Kidney epithelial cell (primary cell): ENCODE measurements at regions not wholly inside any gene's neighbourhood (a gene's known extent, or its start where the extent isn't known, plus 50 kb on each side); places are given as distances from the start of the nearest gene placed in this dataset.
"Not testable (repeated sequence)": the region's sequence is repeated elsewhere in the genome, so short reads cannot be mapped to it uniquely, and the experiment has no call there.

Experiments
- DNase-seq: peaks from one replicate; pipeline ENCODE4 v3.0.0-alpha.2; 2010; ENCODE audit warnings: low read depth
- H3K27me3 ChIP-seq: 2 replicates; pipeline ENCODE4 v1.6.0; 2011; ENCODE audit warnings: low read length; ENCODE audit not compliant: control insufficient read depth, insufficient read depth
- H3K36me3 ChIP-seq: 2 replicates; pipeline ENCODE4 v1.5.1; 2011; ENCODE audit warnings: low read length; ENCODE audit not compliant: control insufficient read depth, insufficient read depth
- H3K4me3 ChIP-seq: 2 replicates; pipeline ENCODE4 v1.5.1; 2011; ENCODE audit warnings: low read depth, mild to moderate bottlenecking, control low read depth, low read length
- TF ChIP-seq, protein P1 (sequence below): IDR thresholded peaks from 2 replicates; pipeline ENCODE4 v1.5.1; 2011; ENCODE audit warnings: mild to moderate bottlenecking, moderate library complexity, low read length, control low read depth, inconsistent platforms; ENCODE audit not compliant: insufficient read depth, poor library complexity, severe bottlenecking

DNA sequence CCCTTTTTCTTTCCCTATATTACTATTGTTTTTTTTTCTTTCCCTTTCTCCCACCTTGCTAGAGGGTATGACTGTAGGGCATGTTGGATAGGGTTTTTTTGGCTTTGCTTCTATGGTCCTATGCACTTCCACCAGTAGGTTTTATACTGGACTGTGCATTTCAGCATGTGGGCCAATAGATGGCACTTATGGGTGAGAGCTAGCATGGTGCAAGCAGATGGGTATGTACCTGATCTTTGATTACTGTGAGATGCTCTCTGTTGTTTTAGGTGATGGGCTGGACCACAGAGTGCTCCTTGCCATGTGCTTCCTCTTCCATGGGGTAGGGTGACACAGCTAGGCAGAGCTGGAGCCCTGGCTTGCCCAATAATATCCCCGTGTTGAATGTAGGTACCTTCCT is 128.5 kb upstream of the CHD6 start:
- Histone ChIP-seq H3K27me3 (no peaks in the 10 kb centered on the region), H3K4me3 (no peak overlapping the region), H3K36me3 (no peaks in the 10 kb centered on the region)
- TF ChIP-seq, protein P1, sequence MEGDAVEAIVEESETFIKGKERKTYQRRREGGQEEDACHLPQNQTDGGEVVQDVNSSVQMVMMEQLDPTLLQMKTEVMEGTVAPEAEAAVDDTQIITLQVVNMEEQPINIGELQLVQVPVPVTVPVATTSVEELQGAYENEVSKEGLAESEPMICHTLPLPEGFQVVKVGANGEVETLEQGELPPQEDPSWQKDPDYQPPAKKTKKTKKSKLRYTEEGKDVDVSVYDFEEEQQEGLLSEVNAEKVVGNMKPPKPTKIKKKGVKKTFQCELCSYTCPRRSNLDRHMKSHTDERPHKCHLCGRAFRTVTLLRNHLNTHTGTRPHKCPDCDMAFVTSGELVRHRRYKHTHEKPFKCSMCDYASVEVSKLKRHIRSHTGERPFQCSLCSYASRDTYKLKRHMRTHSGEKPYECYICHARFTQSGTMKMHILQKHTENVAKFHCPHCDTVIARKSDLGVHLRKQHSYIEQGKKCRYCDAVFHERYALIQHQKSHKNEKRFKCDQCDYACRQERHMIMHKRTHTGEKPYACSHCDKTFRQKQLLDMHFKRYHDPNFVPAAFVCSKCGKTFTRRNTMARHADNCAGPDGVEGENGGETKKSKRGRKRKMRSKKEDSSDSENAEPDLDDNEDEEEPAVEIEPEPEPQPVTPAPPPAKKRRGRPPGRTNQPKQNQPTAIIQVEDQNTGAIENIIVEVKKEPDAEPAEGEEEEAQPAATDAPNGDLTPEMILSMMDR = no peak
- no peak for DNase-seq

DNA sequence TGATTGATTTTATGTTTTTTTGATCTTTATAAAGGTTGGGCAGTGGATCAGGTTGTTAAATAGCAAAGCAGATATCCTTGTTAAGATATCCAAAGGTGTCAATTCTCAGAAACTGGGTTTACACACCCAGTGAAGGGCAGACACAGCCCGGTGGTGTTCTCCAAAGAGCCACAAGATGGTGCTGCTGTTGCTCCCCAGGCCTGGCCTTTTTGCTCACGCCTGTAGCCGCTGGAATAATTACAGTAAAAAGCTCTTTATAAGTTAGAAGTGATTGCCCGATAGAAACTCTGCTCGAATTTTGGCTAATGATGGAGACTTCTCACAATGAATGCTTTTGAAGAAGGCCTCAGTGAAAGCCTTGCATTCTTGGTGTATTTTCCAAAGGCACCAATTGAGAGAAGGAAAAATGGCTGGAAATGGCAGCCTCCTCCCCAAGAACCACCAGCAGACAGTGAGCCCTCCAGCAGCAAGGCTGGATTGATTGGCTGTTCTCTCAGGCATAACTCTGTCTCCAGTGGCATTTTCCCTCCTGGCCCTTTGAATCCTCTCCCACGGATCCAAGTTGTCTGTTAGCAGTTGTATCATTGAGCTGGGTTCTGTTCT is 120.5 kb upstream of the CHD6 start:
- DNase-seq = no peak
- H3K27me3 ChIP-seq = no peaks in the 10 kb centered on the region
- no peak overlapping the region for H3K4me3 ChIP-seq
- no peaks in the 10 kb centered on the region for H3K36me3 ChIP-seq
- TF ChIP-seq, protein P1 = peak; percentile 95

DNA sequence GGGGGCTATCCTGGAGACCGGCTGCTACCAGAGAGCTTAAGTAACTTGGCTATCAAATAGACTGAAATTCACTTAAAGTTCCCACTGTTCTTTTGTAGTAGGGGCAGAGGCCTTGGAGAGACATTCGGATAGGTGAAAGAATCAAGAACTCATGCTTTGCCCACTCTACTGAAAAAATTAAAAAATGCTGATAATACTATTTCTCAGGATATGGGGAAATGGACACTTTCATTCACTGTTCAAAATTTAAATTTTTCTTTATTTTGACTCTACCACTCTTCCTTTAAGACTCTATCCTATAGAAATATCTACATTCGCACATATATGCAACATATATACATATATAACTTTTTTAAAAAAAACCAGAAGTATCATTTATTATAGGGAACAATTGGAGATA is 117.8 kb upstream of the CHD6 start:
- H3K36me3 ChIP-seq = no peaks in the 10 kb centered on the region
- no peaks in the 10 kb centered on the region for H3K27me3 ChIP-seq
- no peak overlapping the region for H3K4me3 ChIP-seq
- DNase-seq = no peak
- TF ChIP-seq, protein P1 = no peak

DNA sequence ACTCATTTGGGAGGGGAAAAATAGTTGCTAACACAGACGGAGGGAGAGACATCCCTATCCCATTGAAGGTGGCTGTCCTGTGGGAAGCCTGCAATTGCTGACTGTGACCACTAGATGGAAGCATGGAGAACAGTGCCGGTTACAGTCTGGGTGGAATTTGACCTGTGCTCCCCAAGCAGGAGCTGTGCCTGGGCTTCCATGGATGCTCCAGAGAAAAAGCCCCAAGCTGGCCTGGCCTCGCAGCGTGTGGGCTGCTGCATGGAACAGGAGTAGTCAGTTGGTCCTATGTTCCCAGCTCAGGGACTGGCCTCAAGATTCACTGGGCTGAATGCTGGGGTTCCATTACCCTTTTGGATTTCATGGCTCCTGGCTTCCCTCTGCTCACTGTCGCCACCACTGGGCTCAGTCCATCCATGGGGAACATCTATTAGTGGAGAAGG is 116.3 kb upstream of the CHD6 start:
- TF ChIP-seq, protein P1 = peak; percentile 94
- DNase-seq = no peak
- Histone ChIP-seq H3K4me3 (no peak overlapping the region), H3K36me3 (no peaks in the 10 kb centered on the region), H3K27me3 (no peaks in the 10 kb centered on the region)

DNA sequence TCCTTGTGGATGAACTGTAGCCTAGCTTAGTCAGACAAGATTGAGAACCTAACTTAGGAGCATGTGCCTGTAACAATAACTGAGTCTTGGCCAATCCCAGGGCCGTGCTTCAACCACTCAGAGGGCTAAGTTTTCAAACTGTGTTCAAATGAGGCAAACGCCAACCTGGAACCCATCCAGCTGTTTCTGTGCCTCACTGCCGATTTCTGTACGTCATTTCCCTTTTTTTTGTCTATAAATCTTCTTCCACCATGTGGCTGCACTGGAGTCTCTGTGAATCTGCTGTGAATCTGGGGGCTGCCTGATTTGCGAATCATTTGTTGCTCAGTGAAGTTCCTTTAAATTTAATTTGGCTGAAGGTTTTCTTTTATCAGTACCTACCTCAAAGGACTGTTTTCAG is 115.0 kb upstream of the CHD6 start:
- H3K36me3 ChIP-seq = no peaks in the 10 kb centered on the region
- TF ChIP-seq, protein P1 = no peak

DNA sequence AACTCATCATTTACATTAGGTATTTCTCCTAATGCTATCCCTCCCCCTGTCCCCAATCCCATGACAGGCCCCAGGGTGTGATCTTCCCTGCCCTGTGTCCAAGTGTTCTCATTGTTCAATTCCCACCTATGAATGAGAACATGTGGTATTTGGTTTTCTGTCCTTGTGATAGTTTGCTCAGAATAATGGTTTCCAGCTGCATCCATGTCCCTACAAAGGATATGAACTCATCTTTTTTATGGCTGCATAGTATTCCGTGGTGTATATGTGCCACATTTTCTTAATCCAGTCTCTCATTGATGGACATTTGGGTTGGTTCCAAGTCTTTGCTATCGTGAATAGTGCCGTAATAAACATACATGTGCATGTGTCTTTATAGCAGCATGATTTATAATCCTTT is 113.0 kb upstream of the CHD6 start:
- not testable (repeated sequence) for H3K27me3 ChIP-seq, H3K4me3 ChIP-seq, H3K36me3 ChIP-seq, DNase-seq

More for the DNA sequence above, 115.0 kb upstream of the CHD6 start:
- H3K4me3 ChIP-seq = no peak overlapping the region
- no peaks in the 10 kb centered on the region for H3K27me3 ChIP-seq
- DNase-seq = no peak

DNA sequence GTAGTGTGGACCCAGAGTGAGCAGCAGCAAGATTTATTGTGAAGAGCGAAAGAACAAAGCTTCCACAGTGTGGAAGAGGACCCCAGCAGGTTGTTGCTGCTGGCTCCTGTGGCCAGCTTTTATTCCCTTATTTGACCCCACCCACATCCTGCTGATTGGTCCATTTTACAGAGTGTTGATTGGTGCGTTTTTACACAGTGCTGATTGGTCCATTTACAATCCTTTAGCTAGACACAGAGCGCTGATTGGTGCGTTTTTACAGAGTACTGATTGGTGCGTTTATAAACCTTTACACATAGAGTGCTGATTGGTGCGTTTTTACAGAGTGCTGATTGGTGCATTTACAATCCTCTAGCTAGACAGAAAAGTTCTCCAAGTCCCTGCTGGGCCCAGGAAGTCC is 109.5 kb upstream of the CHD6 start:
- DNase-seq, H3K4me3 ChIP-seq, H3K27me3 ChIP-seq, H3K36me3 ChIP-seq: not testable (repeated sequence)
